ENCODE measurements at regions not wholly inside any gene's neighbourhood (a gene's known extent, or its start where the extent isn't known, plus 50 kb on each side); places are given as distances from the start of the nearest gene placed in this dataset.

- TF ChIP-seq, protein P1, sequence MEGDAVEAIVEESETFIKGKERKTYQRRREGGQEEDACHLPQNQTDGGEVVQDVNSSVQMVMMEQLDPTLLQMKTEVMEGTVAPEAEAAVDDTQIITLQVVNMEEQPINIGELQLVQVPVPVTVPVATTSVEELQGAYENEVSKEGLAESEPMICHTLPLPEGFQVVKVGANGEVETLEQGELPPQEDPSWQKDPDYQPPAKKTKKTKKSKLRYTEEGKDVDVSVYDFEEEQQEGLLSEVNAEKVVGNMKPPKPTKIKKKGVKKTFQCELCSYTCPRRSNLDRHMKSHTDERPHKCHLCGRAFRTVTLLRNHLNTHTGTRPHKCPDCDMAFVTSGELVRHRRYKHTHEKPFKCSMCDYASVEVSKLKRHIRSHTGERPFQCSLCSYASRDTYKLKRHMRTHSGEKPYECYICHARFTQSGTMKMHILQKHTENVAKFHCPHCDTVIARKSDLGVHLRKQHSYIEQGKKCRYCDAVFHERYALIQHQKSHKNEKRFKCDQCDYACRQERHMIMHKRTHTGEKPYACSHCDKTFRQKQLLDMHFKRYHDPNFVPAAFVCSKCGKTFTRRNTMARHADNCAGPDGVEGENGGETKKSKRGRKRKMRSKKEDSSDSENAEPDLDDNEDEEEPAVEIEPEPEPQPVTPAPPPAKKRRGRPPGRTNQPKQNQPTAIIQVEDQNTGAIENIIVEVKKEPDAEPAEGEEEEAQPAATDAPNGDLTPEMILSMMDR (conservative IDR thresholded peaks at IDR 0.05) = no peak
- peaks cover 6% of the 10 kb centered on the region for H3K4me1 Mint-ChIP-seq
- no peak overlapping the region for H3K4me3 Mint-ChIP-seq
- no peaks in the 10 kb centered on the region for H3K9me3 Mint-ChIP-seq
- H3K27me3 Mint-ChIP-seq (ENCODE audit: low read depth) = peaks cover 20% of the 10 kb centered on the region
- DNase-seq (ENCODE audit: low read depth, low spot score) = no peak
- H3K36me3 Mint-ChIP-seq (ENCODE audit: low read depth) = no peaks in the 10 kb centered on the region
- H3K27ac Mint-ChIP-seq (ENCODE audit: unreplicated experiment) = no peak overlapping the region
These were observed 54.3 kb upstream of the PTPN1 start for GRCh38 chr20:50455656-50456451.

- H3K36me3 Mint-ChIP-seq (ENCODE audit: low read depth) = no peaks in the 10 kb centered on the region
- H3K27ac Mint-ChIP-seq (ENCODE audit: unreplicated experiment) = no peak overlapping the region
- H3K27me3 Mint-ChIP-seq (ENCODE audit: low read depth) = peaks cover 12% of the 10 kb centered on the region
- no peaks in the 10 kb centered on the region for H3K9me3 Mint-ChIP-seq
- H3K4me1 Mint-ChIP-seq = no peaks in the 10 kb centered on the region
- no peak for DNase-seq (ENCODE audit: low read depth, low spot score)
- TF ChIP-seq, protein P1 (conservative IDR thresholded peaks at IDR 0.05) = no peak
- H3K4me3 Mint-ChIP-seq = no peak overlapping the region
These were observed 53.5 kb upstream of the PTPN1 start for GRCh38 chr20:50456452-50457324.

GRCh38 chr20:50459124-50459918 lies 50.9 kb upstream of the PTPN1 start:
- H3K36me3 Mint-ChIP-seq (ENCODE audit: low read depth) = no peaks in the 10 kb centered on the region
- H3K9me3 Mint-ChIP-seq = no peaks in the 10 kb centered on the region
- no peak for DNase-seq (ENCODE audit: low read depth, low spot score)
- H3K4me1 Mint-ChIP-seq = no peaks in the 10 kb centered on the region
- no peak overlapping the region for H3K27ac Mint-ChIP-seq (ENCODE audit: unreplicated experiment)
- TF ChIP-seq, protein P1 (conservative IDR thresholded peaks at IDR 0.05) = no peak
- peaks cover 8% of the 10 kb centered on the region for H3K27me3 Mint-ChIP-seq (ENCODE audit: low read depth)
- H3K4me3 Mint-ChIP-seq = no peak overlapping the region

GRCh38 chr20:50460115-50460607 lies 50.0 kb upstream of the PTPN1 start:
- H3K36me3 Mint-ChIP-seq (ENCODE audit: low read depth) = no peaks in the 10 kb centered on the region
- no peaks in the 10 kb centered on the region for H3K4me1 Mint-ChIP-seq
- DNase-seq (ENCODE audit: low read depth, low spot score) = no peak
- no peak overlapping the region for H3K4me3 Mint-ChIP-seq
- H3K27me3 Mint-ChIP-seq (ENCODE audit: low read depth) = peaks cover 14% of the 10 kb centered on the region
- H3K9me3 Mint-ChIP-seq = no peaks in the 10 kb centered on the region
- TF ChIP-seq, protein P1 (conservative IDR thresholded peaks at IDR 0.05) = no peak
- H3K27ac Mint-ChIP-seq (ENCODE audit: unreplicated experiment) = no peak overlapping the region

Data from neural crest cell (in vitro differentiated cells).